ENCODE measurements at regions not wholly inside any gene's neighbourhood (a gene's known extent, or its start where the extent isn't known, plus 50 kb on each side); places are given as distances from the start of the nearest gene placed in this dataset.

DNA sequence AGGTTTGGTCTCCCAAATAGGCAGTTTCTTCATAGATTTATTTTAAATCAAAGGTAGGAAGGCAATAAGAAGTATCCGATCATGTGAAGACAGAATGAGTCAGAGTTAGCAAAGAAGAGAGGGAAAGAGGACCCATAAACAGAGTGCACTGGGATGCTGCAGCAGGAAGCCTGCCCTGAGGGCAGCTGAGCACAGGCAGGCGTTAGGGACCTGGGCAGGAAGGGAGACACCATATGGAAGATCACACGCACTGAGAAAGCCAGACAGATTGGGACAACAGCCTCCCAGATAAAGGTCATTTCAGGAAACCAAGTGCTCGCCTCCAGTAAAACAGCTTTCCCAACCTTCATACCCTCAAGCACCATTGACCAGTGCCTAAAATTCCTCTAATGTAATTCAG, 598.0 kb downstream of the EFNB2 start:
- TF ChIP-seq GATA3 (IDR thresholded peaks at IDR 0.05; ENCODE audit: low read depth, low read length) (no peak), GATA2 (IDR thresholded peaks at IDR 0.05; ENCODE audit: low read depth, low read length) (peak; percentile 16; the same call in 1 of the 2 replicates)

DNA sequence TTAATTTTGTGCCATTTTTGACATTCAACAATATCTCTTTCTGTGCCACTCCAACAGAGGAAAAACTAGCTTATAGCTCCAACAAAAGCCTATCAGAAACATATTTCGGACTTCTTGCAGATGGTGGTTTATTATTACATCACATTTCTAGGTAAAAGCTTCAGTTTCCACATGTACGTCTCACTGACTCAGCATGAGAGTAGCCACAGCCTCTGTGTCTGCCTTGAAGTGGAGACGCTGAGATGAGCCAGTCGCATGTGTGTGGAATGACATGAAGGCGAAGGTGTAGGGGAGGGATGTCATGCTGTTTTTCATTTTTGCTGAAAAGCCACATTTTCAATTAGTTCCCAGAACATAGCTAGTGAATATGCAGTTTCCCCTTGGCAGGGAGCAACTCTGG, 598.6 kb downstream of the EFNB2 start:
- no peak for TF ChIP-seq GATA3 (IDR thresholded peaks at IDR 0.05; ENCODE audit: low read depth, low read length)
- TF ChIP-seq GATA2 (IDR thresholded peaks at IDR 0.05; ENCODE audit: low read depth, low read length), result no peak

DNA sequence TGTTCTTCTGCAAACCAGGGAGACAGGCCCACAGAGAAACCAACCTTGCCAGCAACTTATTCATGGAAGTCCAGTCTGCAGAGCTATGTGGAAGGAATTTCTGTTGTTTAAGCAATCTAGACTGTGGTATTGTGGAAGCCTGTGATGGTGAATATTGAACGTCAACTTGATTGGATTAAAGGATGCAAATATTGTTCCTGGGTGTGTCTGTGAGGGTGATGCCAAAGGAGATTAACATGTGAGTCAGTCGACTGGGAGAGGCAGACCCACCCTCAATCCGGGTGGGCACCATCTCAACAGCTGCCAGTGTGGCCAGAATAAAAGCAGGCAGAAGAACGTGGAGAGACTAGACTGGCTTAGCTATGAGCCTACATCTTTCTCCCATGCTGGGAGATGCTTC, 606.0 kb downstream of the EFNB2 start:
- no peak for TF ChIP-seq GATA2 (IDR thresholded peaks at IDR 0.05; ENCODE audit: low read depth, low read length)
- TF ChIP-seq GATA3 (IDR thresholded peaks at IDR 0.05; ENCODE audit: low read depth, low read length), result no peak

DNA sequence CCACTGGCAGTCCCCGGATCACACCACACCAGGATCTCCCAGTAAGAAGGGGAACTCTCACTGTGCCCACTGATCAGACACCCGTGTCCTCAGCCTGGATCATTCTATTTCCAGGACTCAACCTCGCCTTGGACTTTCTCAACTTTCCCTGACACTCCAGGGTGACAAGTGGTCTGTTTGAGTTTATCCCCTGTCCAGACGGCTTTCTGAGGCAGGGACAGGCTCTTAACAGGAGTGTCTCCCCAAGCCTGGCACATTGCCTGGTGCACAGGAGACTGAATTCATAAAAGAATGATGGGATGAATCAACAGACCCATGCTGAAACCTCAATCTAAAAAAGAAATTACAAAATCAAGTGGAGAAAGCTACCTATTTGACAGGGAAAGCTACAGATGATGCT, 606.6 kb downstream of the EFNB2 start:
- no peak for TF ChIP-seq GATA2 (IDR thresholded peaks at IDR 0.05; ENCODE audit: low read depth, low read length)
- no peak for TF ChIP-seq GATA3 (IDR thresholded peaks at IDR 0.05; ENCODE audit: low read depth, low read length)

DNA sequence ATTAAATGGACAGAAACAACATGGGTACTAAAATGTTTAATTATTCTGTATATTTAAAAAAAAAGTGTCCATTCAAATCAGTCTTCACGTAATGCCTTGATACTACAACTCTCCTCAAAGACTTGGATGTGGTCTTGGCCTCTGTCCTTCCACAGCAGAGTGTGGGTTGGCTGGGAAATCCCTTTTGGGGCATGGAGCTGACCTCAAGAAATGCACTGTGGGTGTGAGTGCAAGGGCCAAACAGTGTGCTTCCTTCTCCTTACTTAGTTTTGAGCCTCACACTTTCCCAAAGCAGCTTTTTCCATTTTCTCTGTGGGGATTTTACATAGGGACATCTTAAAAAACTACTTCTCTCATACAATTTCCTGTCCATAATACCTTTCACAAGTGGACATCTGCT, 607.4 kb downstream of the EFNB2 start:
- no peak for TF ChIP-seq GATA2 (IDR thresholded peaks at IDR 0.05; ENCODE audit: low read depth, low read length)
- TF ChIP-seq GATA3 (IDR thresholded peaks at IDR 0.05; ENCODE audit: low read depth, low read length), result no peak

DNA sequence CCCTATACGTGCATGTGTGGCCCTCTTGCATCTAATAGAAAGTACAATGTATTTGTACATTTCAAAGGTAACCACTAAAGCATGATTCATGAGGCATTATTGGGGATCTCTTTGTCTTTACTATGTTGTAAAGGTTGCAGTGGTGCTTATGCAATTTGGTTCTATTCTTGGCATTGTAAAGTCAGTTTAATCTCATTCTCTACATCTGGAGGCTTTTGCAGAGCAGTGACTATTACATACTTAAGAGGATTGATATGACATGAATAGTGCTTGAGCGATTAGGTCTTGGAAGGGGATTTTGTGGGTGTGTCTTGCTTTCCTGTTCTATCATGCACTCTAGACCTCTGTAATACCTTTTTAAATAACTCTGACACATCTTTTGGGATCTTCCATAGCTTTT, 610.0 kb downstream of the EFNB2 start:
- TF ChIP-seq GATA2 (IDR thresholded peaks at IDR 0.05; ENCODE audit: low read depth, low read length), result no peak

DNA sequence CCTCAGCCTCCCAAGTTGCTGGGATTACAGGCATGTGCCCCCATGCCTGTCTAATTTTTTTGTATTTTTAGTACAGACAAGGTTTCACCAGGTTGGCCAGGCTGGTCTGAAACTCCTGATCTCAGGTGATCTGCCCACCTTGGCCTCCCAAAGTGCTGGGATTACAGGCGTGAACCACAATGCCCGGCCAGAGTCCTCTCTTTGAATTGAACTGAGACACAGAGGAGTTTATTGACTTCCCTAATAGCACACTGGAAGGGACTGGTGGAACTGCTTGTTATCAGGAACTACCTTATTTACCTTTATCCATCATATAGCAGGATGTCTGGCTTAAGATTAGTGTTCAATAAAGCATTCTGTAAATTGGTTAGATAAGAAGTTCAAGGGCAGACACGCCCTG, 613.8 kb downstream of the EFNB2 start:
- no peak for TF ChIP-seq GATA3 (IDR thresholded peaks at IDR 0.05; ENCODE audit: low read depth, low read length)
- no peak for TF ChIP-seq GATA2 (IDR thresholded peaks at IDR 0.05; ENCODE audit: low read depth, low read length)

DNA sequence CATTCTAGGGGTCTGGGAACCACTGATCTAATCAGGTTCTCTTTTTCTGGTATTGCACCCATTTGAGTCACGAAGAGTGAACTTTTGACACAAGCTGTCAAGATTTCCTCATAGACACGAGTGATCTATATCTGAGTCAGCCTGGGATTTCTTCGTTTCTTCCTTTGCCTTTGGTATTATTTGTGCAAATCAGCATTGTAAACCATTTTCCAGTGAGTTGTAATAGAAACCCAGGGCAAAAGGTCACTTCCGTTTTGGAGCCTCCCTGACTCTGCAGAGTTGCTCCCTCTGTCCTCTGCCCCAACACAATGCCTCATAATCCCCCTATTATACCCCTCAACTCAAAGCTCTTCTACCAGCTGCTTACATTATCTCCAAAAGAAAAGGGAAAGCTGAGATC, 615.1 kb downstream of the EFNB2 start:
- TF ChIP-seq GATA2 (IDR thresholded peaks at IDR 0.05; ENCODE audit: low read depth, low read length) (no peak), GATA3 (IDR thresholded peaks at IDR 0.05; ENCODE audit: low read depth, low read length) (no peak)

DNA sequence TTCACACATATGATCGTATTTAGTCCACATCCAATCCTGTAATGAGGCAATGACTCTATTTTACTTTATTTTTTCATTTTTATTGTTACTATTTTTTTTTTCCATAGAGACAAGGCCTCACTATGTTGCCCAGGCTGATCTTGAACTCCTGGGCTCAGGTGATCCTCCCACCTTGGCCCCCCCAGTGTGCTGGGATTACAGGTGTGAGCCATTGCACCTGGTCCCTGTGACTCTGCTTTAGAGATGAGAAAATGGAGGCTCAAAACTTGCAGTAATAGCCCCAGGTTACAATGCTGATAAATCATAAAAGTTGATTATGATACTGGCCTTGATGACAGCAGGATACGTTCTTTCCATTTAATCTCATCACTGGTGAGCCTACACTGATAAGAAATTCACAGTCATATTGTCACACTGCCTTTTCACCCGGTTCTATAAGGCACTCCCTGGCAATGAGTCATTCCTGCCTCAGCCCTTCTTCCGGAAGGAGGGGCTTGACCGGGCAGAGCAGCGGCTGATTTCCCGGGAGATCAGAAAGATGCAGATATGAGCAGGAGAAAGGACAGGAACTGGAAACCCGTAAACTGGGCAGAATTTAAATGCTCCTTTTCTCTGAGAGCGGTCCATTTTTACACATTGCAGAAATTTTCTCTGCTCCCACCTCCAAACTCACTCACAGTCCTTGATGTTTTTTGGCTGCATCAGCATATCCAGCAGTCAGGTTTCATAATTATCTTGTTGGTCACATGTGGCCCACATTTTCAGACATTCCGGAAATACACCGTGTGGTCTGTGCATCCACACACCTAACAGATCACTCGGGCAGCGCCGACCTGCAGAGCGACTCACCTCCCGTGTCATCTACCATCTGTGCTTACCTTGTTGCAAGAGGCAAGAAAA, 616.4 kb downstream of the EFNB2 start:
- TF ChIP-seq GATA3 (IDR thresholded peaks at IDR 0.05; ENCODE audit: low read depth, low read length), result peak; percentile 71
- TF ChIP-seq GATA2 (IDR thresholded peaks at IDR 0.05; ENCODE audit: low read depth, low read length), result peak; percentile 92

DNA sequence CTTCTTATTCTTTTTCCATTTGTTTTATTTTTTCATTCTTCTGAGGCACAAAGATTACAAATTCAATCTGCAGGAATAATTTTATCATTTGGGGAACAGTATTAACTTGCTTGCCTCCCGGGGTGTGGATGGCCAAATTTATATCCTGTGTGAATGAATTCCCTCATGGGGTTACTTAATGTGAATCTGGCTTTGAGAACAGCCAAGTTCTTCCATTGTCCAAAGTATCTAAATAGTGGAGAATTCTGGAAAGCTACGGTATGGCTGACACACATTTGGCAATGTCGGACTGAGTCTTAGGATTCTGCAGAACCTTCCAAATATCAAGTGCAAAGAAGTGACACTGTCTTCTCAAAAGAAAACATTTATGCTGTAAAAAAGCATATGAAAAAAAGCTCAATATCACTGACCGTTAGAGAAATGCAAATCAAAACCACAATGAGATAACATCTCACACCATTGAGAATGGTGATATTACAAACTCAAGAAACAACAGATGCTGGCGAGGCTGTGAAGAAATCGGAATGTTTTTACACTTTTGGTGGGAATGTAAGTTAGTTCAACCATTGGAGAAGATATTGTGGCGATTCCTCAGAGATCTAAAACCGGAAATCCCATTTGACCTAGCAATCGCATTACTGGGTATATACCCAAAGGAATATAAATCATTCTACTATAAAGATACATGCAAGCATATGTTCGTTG, 620.2 kb downstream of the EFNB2 start:
- TF ChIP-seq GATA2 (IDR thresholded peaks at IDR 0.05; ENCODE audit: low read depth, low read length), result no peak
- no peak for TF ChIP-seq GATA3 (IDR thresholded peaks at IDR 0.05; ENCODE audit: low read depth, low read length)

DNA sequence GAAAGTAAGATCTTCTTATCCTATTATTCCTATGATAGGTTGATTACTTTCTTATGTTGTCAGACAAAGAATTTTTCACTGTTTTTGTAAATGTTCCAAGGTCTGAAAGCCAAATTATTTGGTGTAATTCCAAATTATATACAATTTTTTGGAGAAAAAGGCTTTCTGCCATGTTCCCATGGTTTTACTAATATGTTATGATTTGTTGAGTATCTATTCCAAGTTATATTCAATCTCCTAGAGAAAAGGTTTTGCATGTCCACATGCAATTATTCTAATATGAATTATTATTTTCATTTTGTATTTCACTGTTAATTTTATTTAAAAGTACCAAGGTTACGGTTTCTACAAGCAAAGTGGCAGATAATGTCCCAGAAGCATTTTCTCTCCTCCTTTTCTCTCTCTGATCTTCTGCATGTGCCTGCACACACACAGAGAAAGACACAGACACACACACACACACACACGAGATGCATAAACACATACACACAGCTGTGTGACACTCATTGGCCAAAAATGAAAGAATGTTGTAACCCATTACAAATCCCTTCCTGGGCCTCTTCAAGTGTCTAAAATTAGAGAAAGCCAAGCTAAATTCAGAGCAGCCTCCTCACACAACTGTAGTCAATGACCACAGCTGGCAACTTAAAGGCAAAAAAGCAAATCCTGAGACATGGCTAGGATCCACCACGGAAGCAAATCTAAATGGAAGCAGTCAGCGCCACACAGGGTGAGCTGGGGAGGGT, 621.0 kb downstream of the EFNB2 start:
- no peak for TF ChIP-seq GATA2 (IDR thresholded peaks at IDR 0.05; ENCODE audit: low read depth, low read length)
- no peak for TF ChIP-seq GATA3 (IDR thresholded peaks at IDR 0.05; ENCODE audit: low read depth, low read length)

DNA sequence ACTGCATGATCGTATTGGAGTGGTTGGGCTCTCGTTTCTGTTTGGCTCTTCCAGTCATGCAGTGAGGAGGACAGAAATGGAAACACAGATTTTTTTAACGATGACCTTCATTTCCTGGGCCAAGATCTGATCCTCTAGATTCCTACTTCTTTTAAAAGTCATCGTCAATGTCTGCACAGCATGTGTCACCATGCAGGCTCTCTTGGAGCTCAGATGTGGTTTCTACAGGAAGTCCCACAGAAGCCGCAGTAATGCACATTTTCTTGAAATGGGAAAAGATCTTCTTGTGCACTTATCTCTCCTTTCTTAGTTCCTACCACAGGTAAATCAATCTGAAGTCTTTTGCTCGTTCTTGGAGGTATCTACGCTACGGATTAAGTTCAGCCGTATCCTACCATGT, 626.9 kb downstream of the EFNB2 start:
- TF ChIP-seq GATA3 (IDR thresholded peaks at IDR 0.05; ENCODE audit: low read depth, low read length) (no peak), GATA2 (IDR thresholded peaks at IDR 0.05; ENCODE audit: low read depth, low read length) (no peak)

DNA sequence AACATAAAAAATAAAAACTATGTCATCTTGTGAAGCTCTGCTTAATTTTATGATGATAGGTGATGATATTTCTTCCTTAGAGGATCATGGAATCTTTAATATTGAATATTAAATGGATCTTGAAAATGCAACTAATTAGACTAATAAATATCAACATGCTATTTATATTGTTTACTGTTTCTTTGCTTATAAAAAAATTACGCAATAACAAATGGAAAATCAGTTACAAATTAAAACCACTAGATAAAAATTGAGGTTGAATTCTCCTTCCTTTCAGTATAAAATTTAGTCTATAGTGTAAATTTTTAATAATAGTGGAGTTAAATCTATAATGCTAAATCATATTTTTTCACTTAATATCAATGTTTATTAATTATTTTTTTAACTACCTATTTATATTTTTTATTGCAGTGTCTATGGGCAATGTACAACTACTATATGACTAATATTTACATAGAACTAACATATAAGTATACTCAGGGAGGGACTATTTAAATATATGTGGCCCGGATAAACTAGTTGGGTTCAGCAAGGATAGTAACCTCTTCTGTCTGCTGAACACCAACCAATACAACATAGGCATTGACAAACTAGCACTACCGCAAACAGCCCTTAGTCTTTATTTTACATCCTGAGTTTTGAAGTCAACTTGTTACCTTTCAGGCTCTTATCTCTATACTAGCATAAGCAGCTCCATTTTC, 628.0 kb downstream of the EFNB2 start:
- TF ChIP-seq GATA2 (IDR thresholded peaks at IDR 0.05; ENCODE audit: low read depth, low read length), result no peak
- no peak for TF ChIP-seq GATA3 (IDR thresholded peaks at IDR 0.05; ENCODE audit: low read depth, low read length)

DNA sequence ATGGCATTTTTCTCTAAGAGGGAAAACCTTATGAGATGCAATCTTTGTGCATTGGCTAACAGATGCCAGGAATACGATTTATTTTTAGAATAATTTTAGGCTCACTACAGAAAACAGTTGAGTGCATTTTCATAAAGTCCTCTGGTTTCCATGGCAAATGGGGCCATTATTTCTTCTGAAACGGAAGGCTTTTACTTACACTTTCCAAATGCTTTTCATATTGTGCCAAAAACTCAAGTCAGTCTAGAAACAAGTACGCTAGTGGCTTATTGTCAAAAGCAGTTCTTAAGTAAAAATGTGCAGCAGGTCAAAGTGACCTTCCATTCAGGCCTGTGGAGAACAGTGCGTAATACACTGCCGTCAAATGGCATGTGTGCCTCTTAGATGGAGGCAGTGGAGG, 628.7 kb downstream of the EFNB2 start:
- TF ChIP-seq GATA2 (IDR thresholded peaks at IDR 0.05; ENCODE audit: low read depth, low read length) (no peak), GATA3 (IDR thresholded peaks at IDR 0.05; ENCODE audit: low read depth, low read length) (no peak)

All from SH-SY5Y (cell line).